Naive thymus-derived CD8-positive, alpha-beta T cell (primary cell): ENCODE measurements at regions not wholly inside any gene's neighbourhood (a gene's known extent, or its start where the extent isn't known, plus 50 kb on each side); places are given as distances from the start of the nearest gene placed in this dataset.
"Not testable (repeated sequence)": the region's sequence is repeated elsewhere in the genome, so short reads cannot be mapped to it uniquely, and the experiment has no call there.

Source experiments
- ATAC-seq, 2 donors: fragments of 150-1000 bp; cut with Tn5 transposase in 1 of 2; sonication (Bioruptor Pico), chemical (Tn5 transposase) in 1 of 2; 1 replicate in 1 of 2; 2 replicates in 1 of 2; pipeline ENCODE4 v1.10.0; 2021; ENCODE audit warnings: mild to moderate bottlenecking in 2 of 2, moderate library complexity in 2 of 2
- POLR2A ChIA-PET: fragments of 350-600 bp; sonication (Branson Sonifier 250); formaldehyde crosslinking; loops from one replicate; lab custom pipeline; 2021; ENCODE audit warnings: antibody characterized with exemption; lab: Charles Lee
- DNase-seq, 10 donors: peaks; one replicate each; pipeline versions ENCODE4 v3.0.0 to v3.0.0-alpha.2; 2020 to 2022
- H3K27ac Mint-ChIP-seq, 10 donors: one replicate each; pipeline ENCODE4 v1.8.0; 2020 to 2022; ENCODE audit warnings: mild to moderate bottlenecking in 10 of 10, mixed read lengths in 10 of 10, moderate library complexity in 4 of 10, inconsistent platforms in 1 of 10
- H3K27me3 Mint-ChIP-seq, 5 donors: one replicate each; pipeline ENCODE4 v1.8.0; 2021 to 2022; ENCODE audit warnings: mixed read lengths in 5 of 5
- H3K36me3 Mint-ChIP-seq, 3 donors: one replicate each; pipeline ENCODE4 v1.8.0; 2020 to 2022; ENCODE audit warnings: mixed read lengths in 3 of 3, mild to moderate bottlenecking in 2 of 3, inconsistent platforms in 1 of 3
- H3K4me1 Mint-ChIP-seq, 4 donors: one replicate each; pipeline ENCODE4 v1.8.0; 2021 to 2022; ENCODE audit warnings: mixed read lengths in 4 of 4
- H3K4me3 Mint-ChIP-seq, 10 donors: one replicate each; pipeline ENCODE4 v1.8.0; 2020 to 2022; ENCODE audit warnings: mild to moderate bottlenecking in 10 of 10, mixed read lengths in 10 of 10, moderate library complexity in 6 of 10, inconsistent platforms in 1 of 10
- H3K9me3 Mint-ChIP-seq, 9 donors: one replicate each; pipeline ENCODE4 v1.8.0; 2020 to 2022; ENCODE audit warnings: mixed read lengths in 9 of 9, mild to moderate bottlenecking in 3 of 9, inconsistent platforms in 1 of 9, moderate library complexity in 1 of 9

DNA sequence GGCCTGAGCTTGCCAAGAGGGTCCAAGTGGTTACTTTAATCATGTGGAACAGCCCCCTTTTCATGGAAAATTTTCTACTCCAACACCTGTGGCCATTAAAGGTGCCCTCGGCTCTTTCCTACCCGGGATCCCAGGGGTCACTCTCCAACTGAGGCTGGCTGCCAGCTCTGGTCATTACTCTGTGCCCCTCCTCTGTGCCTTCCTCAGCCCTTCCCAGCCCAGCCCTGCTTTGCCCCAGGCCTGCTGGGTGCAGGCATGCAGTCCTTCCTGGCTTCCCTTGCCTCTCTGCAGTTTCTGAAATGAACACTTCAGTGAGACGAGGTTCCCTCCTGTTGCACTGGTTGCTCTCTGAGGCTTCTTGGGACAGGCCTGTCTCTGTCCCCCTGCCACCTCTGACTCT is 951.1 kb upstream of the ZNF722 start:
- DNase-seq, result no peak
- POLR2A ChIA-PET, result no interaction called here
- ATAC-seq, result no peak
- Mint-ChIP-seq H3K9me3 (peaks cover 0 to 50% (median 28%) of the 10 kb centered on the region in 9 donors), H3K36me3 (peaks cover 0 to 8% (median 3%) of the 10 kb centered on the region in 3 donors), H3K4me3 (no peak overlapping the region), H3K27me3 (peaks cover 0 to 4% (median 0%) of the 10 kb centered on the region in 5 donors), H3K4me1 (no peaks in the 10 kb centered on the region), H3K27ac (no peak overlapping the region)

DNA sequence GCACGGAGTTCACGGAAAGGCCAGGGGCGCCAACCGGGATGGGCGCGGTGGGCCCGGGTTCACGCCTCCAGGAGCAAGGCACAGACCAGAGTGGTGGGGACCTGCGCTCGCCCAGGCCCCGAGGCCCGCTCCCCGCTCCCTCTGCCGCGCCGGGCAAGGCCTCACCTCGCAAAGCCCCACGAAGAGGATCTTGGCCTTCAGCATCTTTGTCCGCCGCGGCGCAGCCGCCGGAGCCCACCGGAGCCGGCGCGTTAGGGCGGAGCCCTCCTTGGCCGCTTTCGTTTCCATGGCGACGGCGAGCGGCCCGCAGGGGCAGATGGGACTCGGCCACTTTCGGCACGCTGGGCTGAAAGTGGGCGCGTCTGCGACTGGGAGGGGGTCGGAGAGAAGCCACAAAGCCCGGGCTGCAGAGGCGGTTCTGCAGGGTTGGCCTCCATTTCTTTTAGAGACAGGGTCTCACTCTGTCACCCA is 944.4 kb upstream of the ZNF722 start:
- Mint-ChIP-seq H3K27ac (no peak overlapping the region), H3K27me3 (no peaks in the 10 kb centered on the region), H3K9me3 (peaks cover 0 to 52% (median 20%) of the 10 kb centered on the region in 9 donors), H3K4me1 (no peaks in the 10 kb centered on the region), H3K36me3 (peaks cover 0 to 4% (median 0%) of the 10 kb centered on the region in 3 donors), H3K4me3 (no peak overlapping the region)
- POLR2A ChIA-PET, result no interaction called here
- ATAC-seq, result no peak
- no peak for DNase-seq

DNA sequence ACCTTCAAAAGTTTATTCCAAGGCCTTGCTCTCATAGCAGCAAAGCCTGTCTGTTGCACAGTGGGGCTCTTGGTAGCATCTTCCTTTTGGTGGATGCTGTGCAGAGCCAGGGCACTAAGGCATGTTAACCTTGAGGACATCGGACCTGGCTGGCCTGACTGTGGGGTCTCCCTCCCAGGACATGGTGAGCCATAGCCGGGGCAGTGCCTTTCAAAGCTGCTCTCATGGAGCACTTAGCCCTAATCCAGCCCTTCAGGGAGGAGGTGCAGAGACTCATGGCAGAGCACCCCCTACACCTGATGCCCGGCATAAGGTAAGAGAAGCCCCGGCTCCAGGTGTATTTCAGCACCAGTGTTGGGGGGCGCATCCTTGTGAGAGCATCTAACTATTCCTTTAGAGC is 941.4 kb upstream of the ZNF722 start:
- Mint-ChIP-seq H3K4me1 (no peaks in the 10 kb centered on the region), H3K4me3 (no peak overlapping the region), H3K36me3 (peaks cover 0 to 8% (median 0%) of the 10 kb centered on the region in 3 donors), H3K27me3 (no peaks in the 10 kb centered on the region), H3K9me3 (peaks cover 0 to 43% (median 11%) of the 10 kb centered on the region in 9 donors), H3K27ac (no peak overlapping the region)
- ATAC-seq (no peak), DNase-seq (no peak)
- POLR2A ChIA-PET, result no interaction called here

DNA sequence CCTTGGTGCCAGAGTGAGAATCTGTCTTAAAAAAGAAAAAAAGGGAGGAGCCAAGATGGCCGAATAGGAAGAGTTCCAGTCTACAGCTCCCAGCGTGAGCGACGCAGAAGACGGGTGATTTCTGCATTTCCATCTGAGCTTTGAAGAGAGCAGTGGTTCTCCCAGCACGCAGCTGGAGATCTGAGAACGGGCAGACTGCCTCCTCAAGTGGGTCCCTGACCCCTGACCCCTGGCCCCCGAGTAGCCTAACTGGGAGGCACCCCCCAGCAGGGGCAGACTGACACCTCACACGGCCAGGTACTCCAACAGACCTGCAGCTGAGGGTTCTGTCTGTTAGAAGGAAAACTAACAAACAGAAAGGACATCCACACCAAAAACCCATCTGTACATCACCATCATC is 937.9 kb upstream of the ZNF722 start:
- H3K4me1 Mint-ChIP-seq, H3K27ac Mint-ChIP-seq, H3K27me3 Mint-ChIP-seq, H3K36me3 Mint-ChIP-seq, DNase-seq, ATAC-seq, POLR2A ChIA-PET, H3K4me3 Mint-ChIP-seq: not testable (repeated sequence)
- H3K9me3 Mint-ChIP-seq, result peaks cover 0 to 38% (median 8%) of the 10 kb centered on the region in 9 donors

DNA sequence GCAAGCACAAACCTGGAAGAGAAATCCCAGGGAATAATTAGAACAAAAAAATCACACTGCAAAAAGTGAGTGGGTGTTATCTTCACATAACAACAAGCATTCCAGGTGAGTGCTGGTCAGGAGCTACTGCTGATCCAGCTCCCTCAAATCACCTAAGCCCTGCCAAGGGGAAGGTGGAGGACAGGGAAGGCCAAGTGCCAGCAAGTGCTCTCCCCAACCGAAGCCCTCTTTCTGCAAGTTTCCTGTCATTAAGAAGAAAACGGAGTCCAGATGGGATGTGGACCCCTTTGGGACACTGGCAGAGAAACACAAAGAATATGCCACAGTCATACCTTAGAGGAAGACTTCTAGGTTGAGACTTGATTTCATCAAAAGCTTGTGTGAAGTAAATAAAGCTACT is 933.0 kb upstream of the ZNF722 start:
- ATAC-seq (no peak), DNase-seq (no peak)
- H3K4me3 Mint-ChIP-seq, result no peak overlapping the region
- POLR2A ChIA-PET, result no interaction called here
- peaks cover 0 to 22% (median 0%) of the 10 kb centered on the region in 3 donors for H3K36me3 Mint-ChIP-seq
- H3K4me1 Mint-ChIP-seq, result peaks cover 0 to 3% (median 0%) of the 10 kb centered on the region in 4 donors
- no peaks in the 10 kb centered on the region for H3K27me3 Mint-ChIP-seq
- H3K9me3 Mint-ChIP-seq, result peaks cover 11 to 47% (median 18%) of the 10 kb centered on the region in 9 donors
- no peak overlapping the region for H3K27ac Mint-ChIP-seq

DNA sequence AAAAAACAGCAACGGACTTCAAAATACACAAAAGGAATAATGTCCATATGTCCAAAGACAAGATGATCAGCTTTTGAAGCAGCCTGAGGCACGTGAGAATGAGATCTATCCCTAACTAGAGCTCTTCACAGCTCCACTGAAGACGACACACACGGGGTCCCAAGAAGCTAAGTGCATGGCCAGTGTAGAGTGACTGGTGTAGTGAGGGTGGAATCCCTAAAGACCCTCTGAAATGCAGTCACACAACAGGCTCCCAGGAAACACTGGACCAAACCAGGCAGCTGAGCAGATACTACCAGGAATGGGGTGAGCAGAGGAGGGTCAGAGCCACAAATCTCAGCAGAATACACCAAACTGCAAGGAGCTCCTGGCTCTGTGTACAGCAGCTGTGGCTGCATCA is 932.4 kb upstream of the ZNF722 start:
- ATAC-seq, POLR2A ChIA-PET, H3K27me3 Mint-ChIP-seq, H3K27ac Mint-ChIP-seq, H3K4me1 Mint-ChIP-seq, H3K4me3 Mint-ChIP-seq, DNase-seq: not testable (repeated sequence)
- H3K9me3 Mint-ChIP-seq, result peaks cover 11 to 47% (median 19%) of the 10 kb centered on the region in 9 donors
- peaks cover 0 to 22% (median 0%) of the 10 kb centered on the region in 3 donors for H3K36me3 Mint-ChIP-seq

DNA sequence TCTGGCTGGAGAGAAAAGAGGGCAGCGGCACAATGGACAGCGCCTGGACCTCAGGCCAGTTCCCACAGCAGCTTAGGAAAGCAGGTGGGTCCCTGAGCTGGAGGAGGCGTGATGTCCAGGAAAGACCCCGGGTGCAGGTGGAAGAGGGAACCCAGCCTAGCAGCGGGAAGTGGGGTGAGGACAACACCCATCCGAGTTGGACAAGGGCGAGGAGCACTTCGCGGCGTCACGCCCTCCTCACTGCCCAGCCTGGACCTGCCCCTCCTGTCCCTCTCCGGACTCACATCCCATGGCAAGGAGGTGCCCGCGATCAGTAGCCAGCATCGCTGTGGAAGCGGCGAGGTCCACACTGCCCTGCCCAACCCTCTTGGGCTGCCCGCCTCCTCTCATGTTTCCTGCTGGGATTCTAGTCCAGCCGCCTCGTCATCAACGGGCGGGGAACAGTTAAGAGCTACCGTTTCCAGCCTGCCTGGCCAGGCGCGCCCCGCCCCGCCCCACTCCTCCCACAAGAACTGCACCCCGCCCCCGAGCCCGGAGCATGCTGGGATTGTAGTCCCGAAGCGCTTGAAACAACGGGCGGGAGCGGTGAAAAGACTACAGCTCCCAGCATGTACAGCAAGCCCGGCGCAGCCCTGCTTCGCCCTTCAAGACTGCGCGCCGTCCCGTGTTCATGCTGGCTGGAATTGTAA is 930.6 kb upstream of the ZNF722 start:
- H3K4me3 Mint-ChIP-seq, result no peak overlapping the region
- POLR2A ChIA-PET, result no interaction called here
- no peaks in the 10 kb centered on the region for H3K27me3 Mint-ChIP-seq
- no peak for ATAC-seq
- H3K9me3 Mint-ChIP-seq, result peaks cover 9 to 51% (median 27%) of the 10 kb centered on the region in 9 donors
- peaks cover 0 to 26% (median 0%) of the 10 kb centered on the region in 3 donors for H3K36me3 Mint-ChIP-seq
- H3K27ac Mint-ChIP-seq, result no peak overlapping the region
- DNase-seq, result no peak
- H3K4me1 Mint-ChIP-seq, result peaks cover 0 to 3% (median 0%) of the 10 kb centered on the region in 4 donors

DNA sequence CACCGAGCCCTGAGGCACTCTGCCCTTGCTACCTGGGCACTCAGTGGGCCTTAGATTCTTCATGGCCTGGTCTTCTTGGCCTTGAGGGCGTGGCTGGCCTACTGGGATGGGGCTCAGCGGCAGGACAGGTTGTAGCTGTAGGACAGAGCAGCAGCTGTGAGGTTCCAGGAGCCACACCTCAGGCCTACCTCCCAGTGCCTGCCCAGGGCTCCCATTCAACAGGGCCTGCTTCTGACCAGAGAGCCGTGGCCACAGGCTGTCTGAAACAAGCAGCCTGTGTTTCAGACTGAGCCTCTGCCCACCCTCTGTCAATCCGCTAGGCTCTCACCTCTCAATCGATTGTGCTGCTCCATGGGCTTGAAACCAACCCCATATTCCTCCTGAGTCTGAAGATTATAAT is 928.0 kb upstream of the ZNF722 start:
- H3K9me3 Mint-ChIP-seq, result peaks cover 11 to 70% (median 40%) of the 10 kb centered on the region in 9 donors

DNA sequence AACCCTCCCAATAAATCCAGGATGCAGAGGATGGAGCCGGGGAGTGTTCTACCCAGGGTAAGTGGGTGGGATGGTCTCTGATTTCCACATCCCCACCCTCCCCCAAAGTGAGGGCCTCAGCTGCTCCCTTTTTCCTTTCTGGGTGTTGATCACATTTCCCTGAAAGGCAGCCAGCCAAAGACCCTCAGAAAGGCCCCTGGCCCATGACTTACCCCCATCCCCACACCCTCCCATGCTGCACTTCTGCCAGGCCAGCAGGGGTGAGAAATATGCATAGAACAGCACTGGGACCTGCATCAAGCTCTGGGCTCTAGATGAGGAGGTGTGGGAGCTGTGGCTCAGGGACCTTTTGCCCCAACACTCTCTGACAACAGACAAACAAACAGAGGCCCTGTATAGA is 927.3 kb upstream of the ZNF722 start:
- peaks cover 0 to 20% (median 0%) of the 10 kb centered on the region in 3 donors for H3K36me3 Mint-ChIP-seq

More for the DNA sequence above, 928.0 kb upstream of the ZNF722 start:
- no peaks in the 10 kb centered on the region for H3K27me3 Mint-ChIP-seq
- peaks cover 0 to 3% (median 0%) of the 10 kb centered on the region in 4 donors for H3K4me1 Mint-ChIP-seq
- ATAC-seq, result no peak
- no peak overlapping the region for H3K27ac Mint-ChIP-seq
- H3K4me3 Mint-ChIP-seq, result no peak overlapping the region
- no peak for DNase-seq
- peaks cover 0 to 26% (median 0%) of the 10 kb centered on the region in 3 donors for H3K36me3 Mint-ChIP-seq
- POLR2A ChIA-PET, result no interaction called here

DNA sequence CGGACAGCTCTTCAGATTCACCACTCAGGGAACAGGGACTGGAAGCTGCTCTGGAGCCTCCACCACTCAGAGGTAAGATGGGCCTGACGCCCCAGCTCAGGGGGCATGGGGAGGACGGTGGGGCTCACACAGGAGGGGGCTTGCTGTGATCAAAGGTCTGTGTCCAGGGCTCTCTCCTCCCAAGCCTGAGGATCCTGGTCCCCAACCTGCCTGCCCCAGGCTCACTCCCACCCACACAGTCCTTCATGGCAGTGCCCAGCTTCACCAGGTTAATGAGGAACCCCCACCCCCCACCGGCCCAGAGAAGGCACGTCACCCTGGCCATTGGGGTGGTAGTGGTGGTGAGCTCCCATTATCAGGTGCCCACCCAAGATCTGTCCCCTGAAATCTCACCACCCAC is 926.7 kb upstream of the ZNF722 start:
- ATAC-seq (no peak), DNase-seq (no peak)
- H3K4me1 Mint-ChIP-seq, result peaks cover 0 to 1% (median 0%) of the 10 kb centered on the region in 4 donors
- H3K27me3 Mint-ChIP-seq, result no peaks in the 10 kb centered on the region
- POLR2A ChIA-PET, result no interaction called here
- no peak overlapping the region for H3K27ac Mint-ChIP-seq
- no peak overlapping the region for H3K4me3 Mint-ChIP-seq
- H3K36me3 Mint-ChIP-seq, result peaks cover 0 to 20% (median 0%) of the 10 kb centered on the region in 3 donors
- peaks cover 10 to 68% (median 39%) of the 10 kb centered on the region in 9 donors for H3K9me3 Mint-ChIP-seq

More for the DNA sequence above, 927.3 kb upstream of the ZNF722 start:
- Mint-ChIP-seq H3K27ac (no peak overlapping the region), H3K27me3 (no peaks in the 10 kb centered on the region), H3K4me1 (peaks cover 0 to 1% (median 0%) of the 10 kb centered on the region in 4 donors), H3K9me3 (peaks cover 10 to 68% (median 41%) of the 10 kb centered on the region in 9 donors), H3K4me3 (no peak overlapping the region)
- DNase-seq (no peak), ATAC-seq (no peak)
- POLR2A ChIA-PET, result no interaction called here

DNA sequence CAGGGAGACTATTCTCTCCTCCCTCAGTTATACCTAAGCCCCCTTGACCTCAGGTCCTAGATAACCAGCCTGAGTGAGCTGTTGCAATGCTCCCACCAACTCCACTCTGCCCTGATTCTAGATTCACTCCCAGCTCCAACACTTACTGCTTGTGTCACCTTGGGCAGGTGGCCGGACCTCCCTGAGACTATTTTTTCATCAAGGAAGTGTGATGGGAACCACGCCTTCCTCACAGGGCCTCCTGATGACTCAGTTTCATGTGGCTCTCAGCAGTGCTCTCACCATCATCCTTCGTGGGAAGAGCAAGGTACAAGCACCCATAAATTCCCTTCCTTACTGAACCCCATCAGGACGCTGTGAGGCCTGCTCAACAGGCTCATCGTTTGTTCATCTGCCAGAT is 925.8 kb upstream of the ZNF722 start:
- DNase-seq, result no peak
- Mint-ChIP-seq H3K36me3 (peaks cover 0 to 16% (median 0%) of the 10 kb centered on the region in 3 donors), H3K27me3 (no peaks in the 10 kb centered on the region), H3K4me3 (no peak overlapping the region), H3K9me3 (peaks cover 10 to 71% (median 40%) of the 10 kb centered on the region in 9 donors), H3K27ac (no peak overlapping the region), H3K4me1 (peaks cover 0 to 1% (median 0%) of the 10 kb centered on the region in 4 donors)
- POLR2A ChIA-PET, result no interaction called here
- ATAC-seq, result no peak

DNA sequence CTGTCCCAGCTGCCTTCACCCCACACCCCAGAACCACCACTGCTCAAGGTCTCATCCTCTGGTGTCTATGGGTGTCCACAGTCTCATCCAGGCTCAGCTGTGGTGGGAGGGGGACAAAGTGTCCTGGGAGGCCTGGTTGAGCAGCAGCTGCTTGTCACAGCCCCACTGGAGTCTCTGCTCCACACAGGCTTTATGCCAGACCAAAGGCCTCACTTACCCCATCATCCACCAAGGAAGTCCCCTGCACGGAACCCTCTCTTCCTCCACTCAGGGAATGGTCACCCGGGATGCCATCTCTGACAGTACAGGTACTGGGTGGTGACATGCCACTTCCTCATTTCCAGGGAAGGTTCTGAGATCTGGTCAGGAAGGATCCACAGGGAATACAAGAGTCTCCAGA is 925.4 kb upstream of the ZNF722 start:
- no peak for ATAC-seq

DNA sequence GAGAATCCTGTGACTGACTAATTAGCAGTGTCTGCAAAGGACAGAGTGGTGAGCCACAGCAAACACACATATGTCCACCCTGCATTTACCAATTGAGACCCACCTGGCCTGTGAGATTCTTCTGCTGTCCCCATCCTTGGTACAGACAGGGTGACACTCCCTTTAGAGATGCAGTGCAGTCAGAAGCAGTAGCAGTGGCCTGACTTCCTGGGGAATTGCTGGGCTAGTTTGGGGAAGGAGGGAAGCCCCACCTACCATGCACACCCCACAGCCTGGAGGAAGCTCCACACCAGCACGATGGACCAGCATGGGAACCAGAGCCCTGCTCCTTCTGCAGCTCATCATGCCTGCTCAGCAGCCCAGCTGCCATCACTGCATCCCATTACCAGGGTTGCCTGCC is 924.9 kb upstream of the ZNF722 start:
- Mint-ChIP-seq H3K27ac (no peak overlapping the region), H3K4me3 (no peak overlapping the region), H3K4me1 (no peaks in the 10 kb centered on the region), H3K27me3 (no peaks in the 10 kb centered on the region), H3K9me3 (peaks cover 6 to 72% (median 42%) of the 10 kb centered on the region in 9 donors), H3K36me3 (peaks cover 0 to 12% (median 0%) of the 10 kb centered on the region in 3 donors)
- ATAC-seq, result no peak
- no peak for DNase-seq
- POLR2A ChIA-PET, result no interaction called here

More for the DNA sequence above, 925.4 kb upstream of the ZNF722 start:
- H3K36me3 Mint-ChIP-seq, result peaks cover 0 to 16% (median 0%) of the 10 kb centered on the region in 3 donors
- DNase-seq, result no peak
- H3K4me3 Mint-ChIP-seq, result no peak overlapping the region
- H3K27ac Mint-ChIP-seq, result no peak overlapping the region
- H3K4me1 Mint-ChIP-seq, result peaks cover 0 to 1% (median 0%) of the 10 kb centered on the region in 4 donors
- no peaks in the 10 kb centered on the region for H3K27me3 Mint-ChIP-seq
- POLR2A ChIA-PET, result no interaction called here
- H3K9me3 Mint-ChIP-seq, result peaks cover 10 to 72% (median 42%) of the 10 kb centered on the region in 9 donors
